GM23338 (cell line): ENCODE measurements at regions not wholly inside any gene's neighbourhood (a gene's known extent, or its start where the extent isn't known, plus 50 kb on each side); places are given as distances from the start of the nearest gene placed in this dataset.

Source experiments
- ATAC-seq: fragments of 200-7000 bp; cut with Tn5 transposase; 3 replicates; pipeline ENCODE4 v1.9.1; 2020
- DNase-seq: peaks from one replicate; pipeline ENCODE4 v3.0.0-alpha.2; 2015; ENCODE audit warnings: low spot score
- H2AFZ ChIP-seq: fragments of 200-600 bp; sonication (generic); 2 replicates; pipeline ENCODE4 v1.8.0; 2016; ENCODE audit warnings: antibody characterized with exemption, mild to moderate bottlenecking, moderate library complexity
- H3F3A ChIP-seq: fragments of 200-600 bp; sonication (generic); replicated peaks from 2 replicates; pipeline ENCODE4 v1.8.0; 2017; ENCODE audit warnings: antibody characterized with exemption, mixed run types, low read depth
- H3K27ac ChIP-seq: fragments of 200-600 bp; sonication (generic); 2 replicates; pipeline ENCODE4 v1.6.1; 2016; ENCODE audit warnings: low read depth
- H3K27me3 ChIP-seq: fragments of 200-600 bp; sonication (generic); 2 replicates; pipeline ENCODE4 v1.8.0; 2016; ENCODE audit warnings: mild to moderate bottlenecking, mixed run types, moderate library complexity; ENCODE audit not compliant: insufficient read depth
- H3K36me3 ChIP-seq: fragments of 200-600 bp; sonication (generic); 2 replicates; pipeline ENCODE4 v1.8.0; 2016; ENCODE audit warnings: mild to moderate bottlenecking; ENCODE audit not compliant: insufficient read depth
- H3K4me1 ChIP-seq: fragments of 200-600 bp; sonication (generic); 2 replicates; pipeline ENCODE4 v1.8.0; 2016; ENCODE audit warnings: mild to moderate bottlenecking, moderate library complexity; ENCODE audit not compliant: insufficient read depth
- H3K4me2 ChIP-seq: fragments of 200-600 bp; sonication (generic); 2 replicates; pipeline ENCODE4 v1.7.1; 2017; ENCODE audit warnings: mixed run types
- H3K4me3 ChIP-seq: fragments of 200-600 bp; sonication (generic); 2 replicates; pipeline ENCODE4 v1.6.1; 2016; ENCODE audit warnings: mixed run types
- H3K79me2 ChIP-seq: fragments of 200-600 bp; sonication (generic); replicated peaks from 2 replicates; pipeline ENCODE4 v1.8.0; 2017; ENCODE audit warnings: mild to moderate bottlenecking; ENCODE audit not compliant: insufficient read depth
- H3K9me2 ChIP-seq: fragments of 200-600 bp; sonication (generic); 2 replicates; pipeline ENCODE4 v1.8.0; 2017; ENCODE audit not compliant: insufficient read depth
- H4K20me1 ChIP-seq: fragments of 200-600 bp; sonication (generic); replicated peaks from 2 replicates; pipeline ENCODE4 v1.8.0; 2017; ENCODE audit warnings: mild to moderate bottlenecking; ENCODE audit not compliant: insufficient read depth
- H3K27ac Mint-ChIP-seq: 2 replicates; pipeline ENCODE4 v1.8.0; 2020; ENCODE audit warnings: inconsistent platforms, mild to moderate bottlenecking, moderate library complexity, mixed read lengths
- H3K27me3 Mint-ChIP-seq: 3 replicates; pipeline ENCODE4 v1.8.0; 2022; ENCODE audit warnings: low read depth, mild to moderate bottlenecking, moderate library complexity, mixed read lengths, inconsistent platforms; ENCODE audit not compliant: insufficient read depth, poor library complexity
- H3K36me3 Mint-ChIP-seq: 3 replicates; pipeline ENCODE4 v1.8.0; 2021; ENCODE audit warnings: low read depth, mild to moderate bottlenecking, inconsistent platforms, moderate library complexity, mixed read lengths
- H3K4me1 Mint-ChIP-seq: 3 replicates; pipeline ENCODE4 v1.8.0; 2020; ENCODE audit warnings: mild to moderate bottlenecking, inconsistent platforms, mixed read lengths
- H3K4me3 Mint-ChIP-seq: 3 replicates; pipeline ENCODE4 v1.8.0; 2021; ENCODE audit warnings: moderate library complexity, mild to moderate bottlenecking, inconsistent platforms, mixed read lengths
- H3K9me3 Mint-ChIP-seq: 3 replicates; pipeline ENCODE4 v1.8.0; 2020; ENCODE audit warnings: moderate library complexity, mild to moderate bottlenecking, inconsistent platforms, mixed read lengths
- CREB1 ChIP-seq: fragments of 250-450 bp; sonication (Bioruptor Pico); IDR thresholded peaks from 2 replicates; pipeline ENCODE4 v1.5.0; 2020; ENCODE audit warnings: low read depth, mild to moderate bottlenecking, moderate library complexity
- CTCF ChIP-seq, 2 experiments: fragments of 200-600 bp in 1 of 2; sonication (generic) in 1 of 2; conservative IDR thresholded peaks; 2 replicates each; pipeline versions ENCODE4 v1.5.1 to v1.6.1; 2016 to 2017; ENCODE audit warnings: antibody characterized with exemption in 2 of 2, low read depth in 2 of 2, mild to moderate bottlenecking in 2 of 2, moderate library complexity in 1 of 2
- ETS1 ChIP-seq: IDR thresholded peaks from 2 replicates; pipeline ENCODE4 v1.6.1; 2016; ENCODE audit warnings: antibody characterized with exemption
- EZH2 ChIP-seq: fragments of 200-600 bp; sonication (generic); IDR thresholded peaks from one replicate; pipeline ENCODE4 v1.8.0; 2017; ENCODE audit warnings: antibody characterized with exemption, mild to moderate bottlenecking, low read depth; ENCODE audit not compliant: unreplicated experiment
- EZH2phosphoT487 ChIP-seq: fragments of 200-600 bp; sonication (generic); IDR thresholded peaks from one replicate; pipeline ENCODE4 v1.8.1; 2018; ENCODE audit warnings: antibody characterized with exemption; ENCODE audit not compliant: unreplicated experiment
- NANOG ChIP-seq: IDR thresholded peaks from 2 replicates; pipeline ENCODE4 v1.6.1; 2016; ENCODE audit warnings: antibody characterized with exemption, borderline replicate concordance
- POLR2AphosphoS5 ChIP-seq: IDR thresholded peaks from 2 replicates; pipeline ENCODE4 v1.6.1; 2016; ENCODE audit warnings: antibody characterized with exemption, low read depth
- ZNF331 ChIP-seq: fragments of 250-450 bp; sonication (Bioruptor Pico); IDR thresholded peaks from 2 replicates; pipeline ENCODE4 v1.5.0; 2020; ENCODE audit warnings: low read depth, mild to moderate bottlenecking, moderate library complexity
- ZNF462 ChIP-seq: fragments of 250-450 bp; sonication (Bioruptor Pico); IDR thresholded peaks from 2 replicates; pipeline ENCODE4 v1.5.0; 2020; ENCODE audit warnings: mild to moderate bottlenecking, moderate library complexity

- TF ChIP-seq ZNF462: no peak
- TF ChIP-seq EZH2: no peak
- TF ChIP-seq CREB1 (CRISPR knock-in tag): no peak
- no peak for TF ChIP-seq ZNF331 (CRISPR knock-in tag)
- no peak for TF ChIP-seq EZH2phosphoT487
Measured at GRCh38 chr2:12099374-12099773, 352.9 kb downstream of the LPIN1 start (continued).

- Histone ChIP-seq H3K4me3 (no peak overlapping the region), H3K27me3 (no peaks in the 10 kb centered on the region), H2AFZ (no peak overlapping the region), H3K36me3 (no peaks in the 10 kb centered on the region), H3K79me2 (no peaks in the 10 kb centered on the region), H3K4me2 (no peak overlapping the region), H4K20me1 (no peaks in the 10 kb centered on the region), H3K4me1 (peaks cover 9% of the 10 kb centered on the region), H3K9me2 (no peaks in the 10 kb centered on the region; the same call in 1 of the 2 replicates), H3F3A (0 out of 2 replicates have a peak, but pooled peaks cover 2% of the 10 kb centered on the region), H3K27ac (no peak overlapping the region)
- Mint-ChIP-seq H3K9me3 (no peaks in the 10 kb centered on the region), H3K27me3 (no peaks in the 10 kb centered on the region), H3K4me3 (no peak overlapping the region), H3K36me3 (no peaks in the 10 kb centered on the region), H3K27ac (no peak overlapping the region), H3K4me1 (peaks cover 21% of the 10 kb centered on the region; the same call in 2 of the 3 replicates)
- TF ChIP-seq ZNF331 (CRISPR knock-in tag) (no peak), ETS1 (no peak), EZH2phosphoT487 (no peak), CTCF (conservative IDR thresholded peaks at IDR 0.05; ENCODE audit: low read depth in 2 of 2) (no peak), EZH2 (no peak), CREB1 (CRISPR knock-in tag) (no peak), POLR2AphosphoS5 (no peak), NANOG (no peak)
- no peak for ATAC-seq
- DNase-seq: no peak
Measured at GRCh38 chr2:12102679-12103078, 356.2 kb downstream of the LPIN1 start.
